ENCODE measurements at regions not wholly inside any gene's neighbourhood (a gene's known extent, or its start where the extent isn't known, plus 50 kb on each side); places are given as distances from the start of the nearest gene placed in this dataset.
"Not testable (repeated sequence)": the region's sequence is repeated elsewhere in the genome, so short reads cannot be mapped to it uniquely, and the experiment has no call there.

- H3K14ac ChIP-seq (ENCODE audit: low read length): peak overlapping the region; percentile 46
- no peak overlapping the region for H2AFZ ChIP-seq (ENCODE audit: insufficient read depth, low read length, poor library complexity)
- no peak overlapping the region for H4K12ac ChIP-seq (ENCODE audit: low read depth, low read length)
- H3K79me1 ChIP-seq (ENCODE audit: low read length): peaks cover 6% of the 10 kb centered on the region
- no peaks in the 10 kb centered on the region for H3K9me3 ChIP-seq (ENCODE audit: insufficient read depth, low read depth, low read length)
- H3K9ac ChIP-seq (ENCODE audit: low read length): no peak overlapping the region
- H2BK120ac ChIP-seq (ENCODE audit: insufficient read depth, low read length, poor library complexity): peak overlapping the region; percentile 50
- H3K36me3 ChIP-seq (ENCODE audit: control insufficient read depth in 1 of 2, insufficient read depth in 2 of 2, low read length in 2 of 2): no peaks in the 10 kb centered on the region
- peak overlapping the region; percentile 14 for H2BK12ac ChIP-seq (ENCODE audit: low read length)
- peak overlapping the region; percentile 12 for H3K4ac ChIP-seq (ENCODE audit: low read depth, low read length)
- H4K91ac ChIP-seq (ENCODE audit: low read depth, low read length): peak overlapping the region; percentile 78
- no peak overlapping the region for H3K18ac ChIP-seq (ENCODE audit: low read length)
- no peaks in the 10 kb centered on the region for H3K79me2 ChIP-seq (ENCODE audit: control insufficient read depth, insufficient read depth, low read length, poor library complexity)
- peaks cover 2 to 9% of the 10 kb centered on the region in 2 experiments for H3K4me1 ChIP-seq (ENCODE audit: control insufficient read depth in 1 of 2, insufficient read depth in 2 of 2, low read length in 2 of 2)
- H3K27ac ChIP-seq (ENCODE audit: low read depth, low read length): peak overlapping the region; percentile 93
- H2BK5ac ChIP-seq (ENCODE audit: low read depth, low read length, poor library complexity): peak overlapping the region; percentile 54
- WGBS (ENCODE audit: extremely low coverage, insufficient coverage, insufficient read length): no CpG with 5 or more reads among the region's 3 CpGs
- peak overlapping the region; percentile 25 for H4K8ac ChIP-seq (ENCODE audit: low read depth, low read length)
- no peak overlapping the region for H3K23ac ChIP-seq (ENCODE audit: low read length)
- H3K4me2 ChIP-seq (ENCODE audit: low read length): peak overlapping the region; percentile 46
- no peaks in the 10 kb centered on the region for H3K27me3 ChIP-seq (ENCODE audit: insufficient read depth, low read length)
- H2AK5ac ChIP-seq (ENCODE audit: low read length): no peak overlapping the region
- peak; percentile 83 to 98 for DNase-seq
- no peak overlapping the region for H3K4me3 ChIP-seq (ENCODE audit: low read depth, low read length)
Observed at GRCh38 chr12:89225808-89226411, 126.4 kb downstream of the DUSP6 start.

- H3K14ac ChIP-seq (ENCODE audit: low read length): peak overlapping the region; percentile 46
- H2BK12ac ChIP-seq (ENCODE audit: low read length): peak overlapping the region; percentile 28
- H2AK5ac ChIP-seq (ENCODE audit: low read length): no peak overlapping the region
- no peak overlapping the region for H3K18ac ChIP-seq (ENCODE audit: low read length)
- DNase-seq: peak; percentile 20 to 42
- H2AFZ ChIP-seq (ENCODE audit: insufficient read depth, low read length, poor library complexity): no peak overlapping the region
- WGBS (ENCODE audit: extremely low coverage, insufficient coverage, insufficient read length): no CpG with 5 or more reads among the region's 5 CpGs
- H3K27me3 ChIP-seq (ENCODE audit: insufficient read depth, low read length): no peaks in the 10 kb centered on the region
- H2BK5ac ChIP-seq (ENCODE audit: low read depth, low read length, poor library complexity): peak overlapping the region; percentile 54
- peak overlapping the region; percentile 93 for H3K27ac ChIP-seq (ENCODE audit: low read depth, low read length)
- peaks cover 2 to 9% of the 10 kb centered on the region in 2 experiments for H3K4me1 ChIP-seq (ENCODE audit: control insufficient read depth in 1 of 2, insufficient read depth in 2 of 2, low read length in 2 of 2)
- peak overlapping the region; percentile 50 for H2BK120ac ChIP-seq (ENCODE audit: insufficient read depth, low read length, poor library complexity)
- peak overlapping the region; percentile 12 for H3K4ac ChIP-seq (ENCODE audit: low read depth, low read length)
- H4K91ac ChIP-seq (ENCODE audit: low read depth, low read length): peak overlapping the region; percentile 78
- H3K9me3 ChIP-seq (ENCODE audit: insufficient read depth, low read depth, low read length): no peaks in the 10 kb centered on the region
- peak overlapping the region; percentile 25 for H4K8ac ChIP-seq (ENCODE audit: low read depth, low read length)
- no peak overlapping the region for H3K23ac ChIP-seq (ENCODE audit: low read length)
- no peak overlapping the region for H4K12ac ChIP-seq (ENCODE audit: low read depth, low read length)
- H3K79me1 ChIP-seq (ENCODE audit: low read length): peaks cover 6% of the 10 kb centered on the region
- no peaks in the 10 kb centered on the region for H3K36me3 ChIP-seq (ENCODE audit: control insufficient read depth in 1 of 2, insufficient read depth in 2 of 2, low read length in 2 of 2)
- H3K4me2 ChIP-seq (ENCODE audit: low read length): peak overlapping the region; percentile 46
- no peak overlapping the region for H3K4me3 ChIP-seq (ENCODE audit: low read depth, low read length)
- no peak overlapping the region for H3K9ac ChIP-seq (ENCODE audit: low read length)
- no peaks in the 10 kb centered on the region for H3K79me2 ChIP-seq (ENCODE audit: control insufficient read depth, insufficient read depth, low read length, poor library complexity)
Observed at GRCh38 chr12:89225401-89225800, 126.9 kb downstream of the DUSP6 start.

GRCh38 chr12:89222580-89222979 lies 129.7 kb downstream of the DUSP6 start:
- not testable (repeated sequence) for H3K4me2 ChIP-seq (ENCODE audit: low read length); H3K23ac ChIP-seq (ENCODE audit: low read length); H3K79me1 ChIP-seq (ENCODE audit: low read length); H4K91ac ChIP-seq (ENCODE audit: low read depth, low read length); DNase-seq; H2BK12ac ChIP-seq (ENCODE audit: low read length); H3K36me3 ChIP-seq (ENCODE audit: control insufficient read depth in 1 of 2, insufficient read depth in 2 of 2, low read length in 2 of 2); H3K9me3 ChIP-seq (ENCODE audit: insufficient read depth, low read depth, low read length); H3K4ac ChIP-seq (ENCODE audit: low read depth, low read length); H3K9ac ChIP-seq (ENCODE audit: low read length); H3K27ac ChIP-seq (ENCODE audit: low read depth, low read length); H3K14ac ChIP-seq (ENCODE audit: low read length); H4K12ac ChIP-seq (ENCODE audit: low read depth, low read length); H3K27me3 ChIP-seq (ENCODE audit: insufficient read depth, low read length); H3K4me3 ChIP-seq (ENCODE audit: low read depth, low read length); H2AK5ac ChIP-seq (ENCODE audit: low read length); H2AFZ ChIP-seq (ENCODE audit: insufficient read depth, low read length, poor library complexity); H2BK120ac ChIP-seq (ENCODE audit: insufficient read depth, low read length, poor library complexity); H2BK5ac ChIP-seq (ENCODE audit: low read depth, low read length, poor library complexity); H3K79me2 ChIP-seq (ENCODE audit: control insufficient read depth, insufficient read depth, low read length, poor library complexity); H4K8ac ChIP-seq (ENCODE audit: low read depth, low read length); H3K4me1 ChIP-seq (ENCODE audit: control insufficient read depth in 1 of 2, insufficient read depth in 2 of 2, low read length in 2 of 2); H3K18ac ChIP-seq (ENCODE audit: low read length)
- WGBS (ENCODE audit: extremely low coverage, insufficient coverage, insufficient read length): no CpG with 5 or more reads among the region's 3 CpGs

DNA sequence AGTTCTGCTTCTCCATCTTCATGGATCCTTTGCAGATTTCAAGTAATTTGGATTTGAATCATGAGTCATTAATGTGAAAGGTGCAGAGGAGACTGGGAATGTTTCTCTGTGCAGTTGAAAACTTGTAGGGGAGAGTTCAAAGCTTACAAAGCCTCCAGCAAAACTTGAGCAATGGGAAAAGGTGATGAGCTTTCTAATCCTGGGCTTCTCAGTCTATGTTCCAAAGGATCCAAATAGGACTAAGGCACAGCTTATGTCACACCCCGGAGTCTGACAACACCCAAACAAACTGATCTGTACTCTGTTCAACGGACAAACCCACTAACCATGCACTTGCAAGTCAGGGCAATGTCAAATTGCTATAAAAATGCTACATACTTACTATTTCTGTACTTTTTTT lies 134.8 kb downstream of the DUSP6 start:
- no peak overlapping the region for H2AFZ ChIP-seq (ENCODE audit: insufficient read depth, low read length, poor library complexity)
- H3K9me3 ChIP-seq (ENCODE audit: insufficient read depth, low read depth, low read length): no peaks in the 10 kb centered on the region
- H3K23ac ChIP-seq (ENCODE audit: low read length): no peak overlapping the region
- H3K9ac ChIP-seq (ENCODE audit: low read length): no peak overlapping the region
- no CpG with 5 or more reads among the region's 2 CpGs for WGBS (ENCODE audit: extremely low coverage, insufficient coverage, insufficient read length)
- H4K8ac ChIP-seq (ENCODE audit: low read depth, low read length): no peak overlapping the region
- H2AK5ac ChIP-seq (ENCODE audit: low read length): no peak overlapping the region
- H4K91ac ChIP-seq (ENCODE audit: low read depth, low read length): no peak overlapping the region
- H4K12ac ChIP-seq (ENCODE audit: low read depth, low read length): no peak overlapping the region
- no peak overlapping the region for H2BK120ac ChIP-seq (ENCODE audit: insufficient read depth, low read length, poor library complexity)
- no peak overlapping the region for H3K27ac ChIP-seq (ENCODE audit: low read depth, low read length)
- H2BK5ac ChIP-seq (ENCODE audit: low read depth, low read length, poor library complexity): no peak overlapping the region
- H3K4me3 ChIP-seq (ENCODE audit: low read depth, low read length): no peak overlapping the region
- no peaks in the 10 kb centered on the region for H3K27me3 ChIP-seq (ENCODE audit: insufficient read depth, low read length)
- peak in 1 of 2 donors; percentile 25 for DNase-seq
- no peaks in the 10 kb centered on the region for H3K36me3 ChIP-seq (ENCODE audit: control insufficient read depth in 1 of 2, insufficient read depth in 2 of 2, low read length in 2 of 2)
- no peaks in the 10 kb centered on the region for H3K79me1 ChIP-seq (ENCODE audit: low read length)
- no peaks in the 10 kb centered on the region for H3K79me2 ChIP-seq (ENCODE audit: control insufficient read depth, insufficient read depth, low read length, poor library complexity)
- no peak overlapping the region for H3K18ac ChIP-seq (ENCODE audit: low read length)
- H2BK12ac ChIP-seq (ENCODE audit: low read length): no peak overlapping the region
- no peak overlapping the region for H3K14ac ChIP-seq (ENCODE audit: low read length)
- H3K4ac ChIP-seq (ENCODE audit: low read depth, low read length): no peak overlapping the region
- no peaks in the 10 kb centered on the region for H3K4me1 ChIP-seq (ENCODE audit: control insufficient read depth in 1 of 2, insufficient read depth in 2 of 2, low read length in 2 of 2)
- no peak overlapping the region for H3K4me2 ChIP-seq (ENCODE audit: low read length)

All from trophoblast cell (in vitro differentiated cells and primary cell).